ENCODE measurements at regions not wholly inside any gene's neighbourhood (a gene's known extent, or its start where the extent isn't known, plus 50 kb on each side); places are given as distances from the start of the nearest gene placed in this dataset.

DNA sequence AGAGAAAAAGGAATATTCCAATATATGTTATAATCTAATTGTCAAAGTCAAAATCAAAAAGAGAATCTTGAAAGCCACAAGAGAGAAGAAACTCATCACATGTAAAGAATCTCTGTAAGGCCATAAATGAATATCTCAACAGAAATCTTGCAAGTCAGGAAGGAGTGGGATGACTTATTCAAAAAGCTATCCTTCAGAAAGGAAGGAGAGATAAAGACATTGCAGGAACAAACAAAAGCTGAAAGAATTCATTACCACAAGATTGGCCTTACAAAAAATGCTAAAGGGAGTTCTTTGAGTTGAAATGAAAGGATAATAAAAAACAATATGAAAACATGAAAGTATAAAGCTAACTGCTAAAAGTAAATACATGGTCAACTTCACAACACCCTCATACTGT is 286.8 kb downstream of the LRIG3 start:
- Histone ChIP-seq H2AFZ (ENCODE audit: low read depth, low read length, poor library complexity, severe bottlenecking) (no peak overlapping the region), H3K9me3 (ENCODE audit: control insufficient read depth in 1 of 2, insufficient read depth in 1 of 2, low read depth in 1 of 2, low read length in 2 of 2) (no peaks in the 10 kb centered on the region), H3K27ac (ENCODE audit: low read depth, low read length) (no peak overlapping the region), H3K36me3 (ENCODE audit: control insufficient read depth in 1 of 2, insufficient read depth in 2 of 2, low read length in 2 of 2) (no peaks in the 10 kb centered on the region), H3K9me2 (ENCODE audit: insufficient read depth) (no peaks in the 10 kb centered on the region), H3K4me3 (replicated peaks in 1 of 2; ENCODE audit: low read depth in 1 of 2, low read length in 2 of 2) (no peak overlapping the region), H3K4me2 (ENCODE audit: low read length) (no peak overlapping the region), H3K4me1 (ENCODE audit: control insufficient read depth in 1 of 2, insufficient read depth in 2 of 2, low read length in 2 of 2) (no peaks in the 10 kb centered on the region), H3K9ac (ENCODE audit: low read length) (no peak overlapping the region), H3K79me2 (ENCODE audit: insufficient read depth, low read length) (no peaks in the 10 kb centered on the region), H3K27me3 (ENCODE audit: insufficient read depth, low read length) (no peaks in the 10 kb centered on the region), H4K20me1 (ENCODE audit: insufficient read depth) (no peaks in the 10 kb centered on the region)
- DNase-seq (ENCODE audit: low read depth, low spot score) = no peak
- POLR2A ChIA-PET = no interaction called here
- CTCF ChIA-PET = no interaction called here
- BruUV-seq (replicated peaks) = no TSS peak
- RAD21 ChIA-PET (ENCODE audit: low non-redundant PET in 1 of 2, low total read pairs in 2 of 2, uncharacterized antibody in 2 of 2, unreplicated experiment in 2 of 2) = no interaction called here
- intact Hi-C loops (cut with micrococcal nuclease) = no loop called here
- ATAC-seq = no peak
- no peak for TF ChIP-seq EZH2 (IDR thresholded peaks at IDR 0.05)
- no peak for TF ChIP-seq FOSL1 (IDR thresholded peaks at IDR 0.05; ENCODE audit: low read depth)
- TF ChIP-seq SIN3A (IDR thresholded peaks at IDR 0.05; ENCODE audit: low read depth) = no peak
- TF ChIP-seq RAD21 (IDR thresholded peaks at IDR 0.05; ENCODE audit: low read depth) = no peak
- no peak for TF ChIP-seq CEBPB (IDR thresholded peaks at IDR 0.05; ENCODE audit: low read depth)
- TF ChIP-seq SP1 (IDR thresholded peaks at IDR 0.05; ENCODE audit: low read depth) = no peak
- TF ChIP-seq CTCF (IDR thresholded peaks at IDR 0.05 in 2 of 3, conservative IDR thresholded peaks at IDR 0.05 in 1 of 3; ENCODE audit: borderline replicate concordance in 1 of 3, insufficient read depth in 1 of 3, low read depth in 2 of 3, low read length in 2 of 3) = no peak
- TF ChIP-seq EZH2phosphoT487 (IDR thresholded peaks at IDR 0.05; ENCODE audit: borderline replicate concordance) = no peak
- TF ChIP-seq, protein P1, sequence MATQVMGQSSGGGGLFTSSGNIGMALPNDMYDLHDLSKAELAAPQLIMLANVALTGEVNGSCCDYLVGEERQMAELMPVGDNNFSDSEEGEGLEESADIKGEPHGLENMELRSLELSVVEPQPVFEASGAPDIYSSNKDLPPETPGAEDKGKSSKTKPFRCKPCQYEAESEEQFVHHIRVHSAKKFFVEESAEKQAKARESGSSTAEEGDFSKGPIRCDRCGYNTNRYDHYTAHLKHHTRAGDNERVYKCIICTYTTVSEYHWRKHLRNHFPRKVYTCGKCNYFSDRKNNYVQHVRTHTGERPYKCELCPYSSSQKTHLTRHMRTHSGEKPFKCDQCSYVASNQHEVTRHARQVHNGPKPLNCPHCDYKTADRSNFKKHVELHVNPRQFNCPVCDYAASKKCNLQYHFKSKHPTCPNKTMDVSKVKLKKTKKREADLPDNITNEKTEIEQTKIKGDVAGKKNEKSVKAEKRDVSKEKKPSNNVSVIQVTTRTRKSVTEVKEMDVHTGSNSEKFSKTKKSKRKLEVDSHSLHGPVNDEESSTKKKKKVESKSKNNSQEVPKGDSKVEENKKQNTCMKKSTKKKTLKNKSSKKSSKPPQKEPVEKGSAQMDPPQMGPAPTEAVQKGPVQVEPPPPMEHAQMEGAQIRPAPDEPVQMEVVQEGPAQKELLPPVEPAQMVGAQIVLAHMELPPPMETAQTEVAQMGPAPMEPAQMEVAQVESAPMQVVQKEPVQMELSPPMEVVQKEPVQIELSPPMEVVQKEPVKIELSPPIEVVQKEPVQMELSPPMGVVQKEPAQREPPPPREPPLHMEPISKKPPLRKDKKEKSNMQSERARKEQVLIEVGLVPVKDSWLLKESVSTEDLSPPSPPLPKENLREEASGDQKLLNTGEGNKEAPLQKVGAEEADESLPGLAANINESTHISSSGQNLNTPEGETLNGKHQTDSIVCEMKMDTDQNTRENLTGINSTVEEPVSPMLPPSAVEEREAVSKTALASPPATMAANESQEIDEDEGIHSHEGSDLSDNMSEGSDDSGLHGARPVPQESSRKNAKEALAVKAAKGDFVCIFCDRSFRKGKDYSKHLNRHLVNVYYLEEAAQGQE (IDR thresholded peaks at IDR 0.05; ENCODE audit: low read depth) = no peak
- no peak for TF ChIP-seq ELF1 (IDR thresholded peaks at IDR 0.05; ENCODE audit: borderline replicate concordance, low read depth)
- TF ChIP-seq ZFX (IDR thresholded peaks at IDR 0.05) = no peak
- TF ChIP-seq YY1 (IDR thresholded peaks at IDR 0.05; ENCODE audit: extremely low read depth, insufficient replicate concordance, low read depth, low read length) = no peak
- TF ChIP-seq POLR2AphosphoS5 (IDR thresholded peaks at IDR 0.05; ENCODE audit: low read depth, low read length) = no peak
